ENCODE measurements at regions not wholly inside any gene's neighbourhood (a gene's known extent, or its start where the extent isn't known, plus 50 kb on each side); places are given as distances from the start of the nearest gene placed in this dataset.
"Not testable (repeated sequence)": the region's sequence is repeated elsewhere in the genome, so short reads cannot be mapped to it uniquely, and the experiment has no call there.

- DNase-seq = no peak
Measured at GRCh38 chr9:103427696-103428095, 432.6 kb downstream of the CYLC2 start.

DNA sequence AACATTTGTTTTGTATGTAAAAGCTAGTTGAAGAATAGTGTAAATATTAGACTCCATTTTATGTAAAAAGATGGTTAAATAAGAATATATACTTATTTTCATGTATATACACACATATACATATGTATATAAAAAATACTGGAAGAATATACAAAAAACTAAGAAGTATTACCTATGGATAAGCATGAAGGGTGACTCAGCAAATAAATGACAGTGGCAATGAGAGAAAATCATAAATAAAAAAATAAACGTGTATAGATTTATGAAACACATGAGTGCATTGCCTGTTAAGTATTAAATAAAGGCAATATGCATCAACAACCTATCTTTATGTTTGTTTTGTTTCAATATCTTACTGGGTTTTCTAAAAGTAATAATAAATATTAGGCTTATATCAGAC, 435.3 kb downstream of the CYLC2 start:
- no peak for DNase-seq

GRCh38 chr9:103431809-103432208, 436.7 kb downstream of the CYLC2 start:
- no peak for DNase-seq

DNA sequence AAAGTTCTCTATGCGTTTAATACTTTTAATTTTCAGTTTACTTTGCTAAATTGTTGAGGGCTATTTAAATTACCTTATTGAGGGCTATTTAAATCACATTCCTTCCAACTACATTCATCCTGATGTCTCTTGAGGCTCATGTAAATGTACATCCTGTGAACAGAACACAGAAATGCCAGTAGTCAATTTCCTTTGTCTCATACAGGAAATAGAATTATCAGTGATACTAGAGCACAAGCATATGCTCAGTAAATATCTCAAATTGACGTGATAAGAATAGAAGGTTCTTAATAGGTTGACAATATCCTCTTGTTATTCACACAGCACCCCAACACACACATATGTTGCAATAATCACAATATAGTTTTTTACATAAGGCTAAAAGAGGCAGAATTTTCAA, 449.0 kb downstream of the CYLC2 start:
- no peak for DNase-seq

DNA sequence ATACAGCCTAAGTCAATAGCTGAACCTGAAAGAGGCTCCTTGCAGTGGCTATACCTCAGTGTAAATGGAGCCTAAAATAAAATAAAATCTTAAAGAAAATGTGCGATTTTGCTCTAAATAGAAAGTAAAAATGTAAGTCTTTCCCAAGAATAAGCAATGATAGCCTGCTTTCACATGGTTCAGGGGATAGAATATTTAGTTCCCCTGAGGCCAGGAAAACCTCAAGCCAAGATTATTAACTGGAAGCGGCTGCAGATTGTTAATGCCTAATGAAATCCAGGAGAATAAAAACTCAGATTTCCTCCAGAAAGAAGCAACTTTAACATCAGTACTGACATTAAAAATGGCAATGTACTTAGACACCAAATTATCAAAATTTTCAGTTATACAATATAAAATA, 463.7 kb downstream of the CYLC2 start:
- DNase-seq = no peak

DNA sequence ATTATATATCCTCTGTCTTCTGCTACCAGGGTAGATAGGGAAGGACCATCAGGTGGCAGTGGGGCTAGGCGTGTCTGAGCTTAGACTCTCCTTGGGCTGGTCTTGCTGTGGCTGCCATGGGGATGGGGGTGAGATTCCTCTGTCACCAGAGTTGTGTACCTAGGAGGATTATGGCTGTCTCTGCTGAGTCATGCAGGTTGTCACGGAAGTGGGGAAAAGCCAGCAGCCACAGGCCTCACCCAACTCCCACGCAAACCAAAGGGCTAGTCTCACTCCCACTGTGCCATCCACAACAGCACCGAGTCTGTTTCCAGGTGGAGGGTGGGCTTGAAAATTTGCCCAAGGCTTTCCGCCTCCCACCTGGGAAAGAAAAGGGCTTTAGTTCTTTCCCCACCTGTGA, 476.1 kb downstream of the CYLC2 start:
- DNase-seq = no peak

DNA sequence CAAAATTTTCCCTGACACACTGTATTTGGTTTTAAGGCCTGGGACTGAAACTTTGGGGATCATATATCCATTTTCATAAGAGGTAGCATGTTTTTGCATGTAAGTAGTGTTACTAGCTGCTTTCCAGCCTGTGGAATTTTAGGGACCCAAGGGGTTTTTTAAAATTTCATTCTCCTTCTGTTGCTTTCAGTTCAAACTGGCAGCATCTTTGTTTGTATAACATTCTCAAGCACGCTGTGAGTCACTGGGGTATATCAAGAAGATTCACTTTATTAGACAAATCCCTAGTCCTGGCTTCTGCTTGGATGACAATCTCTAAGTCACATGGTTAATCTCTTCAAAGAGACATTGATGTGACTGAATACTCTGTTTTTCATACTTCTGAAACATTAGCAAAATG, 479.0 kb downstream of the CYLC2 start:
- no peak for DNase-seq

GRCh38 chr9:103483471-103484096, 488.5 kb downstream of the CYLC2 start:
- no peak for DNase-seq

- DNase-seq = no peak
Measured at GRCh38 chr9:103485138-103485537, 490.0 kb downstream of the CYLC2 start.

- no peak for DNase-seq
Measured at GRCh38 chr9:103514767-103515166, 519.6 kb downstream of the CYLC2 start.

- DNase-seq = no peak
Measured at GRCh38 chr9:103522409-103522808, 527.3 kb downstream of the CYLC2 start.

DNA sequence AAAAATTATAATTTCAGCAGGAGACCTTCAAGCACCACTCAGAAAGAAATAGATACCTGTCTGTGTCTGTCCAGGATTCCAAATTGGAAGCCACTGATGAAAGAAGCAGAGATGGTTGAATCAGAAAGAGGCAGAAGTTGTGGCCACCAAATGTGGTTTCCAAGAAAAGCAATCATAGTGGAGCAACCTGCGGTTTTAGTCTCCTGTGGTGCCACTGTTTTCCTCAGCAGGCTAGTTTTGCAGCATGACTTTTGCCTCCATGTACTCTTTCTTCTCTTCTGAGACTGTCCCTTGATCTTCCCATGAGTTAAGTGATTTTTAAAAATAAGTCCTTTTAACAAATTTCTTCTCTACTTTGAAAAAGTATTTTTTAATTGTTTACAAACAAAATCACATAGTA, 535.8 kb downstream of the CYLC2 start:
- DNase-seq = no peak

DNA sequence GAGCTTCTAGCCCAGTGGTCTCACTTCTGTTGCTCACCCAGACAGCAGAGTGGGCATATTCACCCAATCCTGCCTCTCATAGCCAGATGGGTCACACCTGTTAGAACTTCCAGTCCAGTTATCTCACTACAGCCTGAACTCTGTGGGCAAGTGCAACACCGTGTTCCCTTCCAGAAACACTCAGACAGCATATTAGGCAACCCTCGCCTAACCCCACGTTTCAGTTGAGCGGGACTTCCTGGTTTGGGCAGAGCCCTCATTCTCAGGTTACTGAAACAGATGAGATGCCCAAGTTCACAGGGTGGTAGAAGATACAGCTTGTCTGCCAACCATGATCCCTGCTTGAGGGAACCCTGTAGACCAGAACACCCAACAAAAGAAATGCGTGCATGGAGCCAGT, 538.2 kb downstream of the CYLC2 start:
- no peak for DNase-seq

DNA sequence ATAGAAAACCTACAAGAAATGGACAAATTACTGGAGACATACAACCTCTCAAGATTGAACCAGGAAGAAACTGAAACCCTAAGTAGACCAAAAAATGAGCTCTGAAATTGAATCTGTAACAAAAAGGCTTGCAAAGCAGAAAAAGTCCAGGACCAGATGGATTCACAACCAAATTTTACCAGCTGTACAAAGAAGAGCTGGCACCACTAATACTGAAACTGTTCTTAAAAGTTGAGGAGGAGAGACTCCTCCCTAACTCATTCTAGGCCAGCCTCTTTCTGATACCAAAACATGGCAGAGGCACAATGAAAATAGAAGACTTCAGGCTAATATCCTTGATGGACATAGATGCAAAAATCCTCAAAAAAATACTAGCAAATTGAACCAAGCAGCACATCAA, 542.3 kb downstream of the CYLC2 start:
- no peak for DNase-seq

DNA sequence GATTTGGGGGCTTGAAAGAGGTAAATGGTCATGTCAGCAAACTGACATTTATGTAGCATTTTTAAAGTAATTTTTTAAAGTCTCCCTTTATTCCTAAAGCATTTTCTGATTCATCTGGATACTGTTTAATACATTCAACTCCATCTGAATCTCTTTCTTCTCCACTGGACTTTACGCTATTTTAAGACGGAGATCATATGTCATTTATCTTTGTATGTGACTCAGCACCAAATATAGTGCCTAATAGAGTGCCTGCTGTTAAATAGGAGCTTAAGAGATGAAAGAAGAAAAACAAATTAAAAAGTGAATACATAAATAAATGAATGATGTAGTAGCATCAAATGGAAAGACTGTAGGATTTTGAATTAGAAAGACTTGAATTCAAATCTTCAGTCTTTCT, 548.8 kb upstream of the SMC2 start:
- no peak for DNase-seq

GRCh38 chr9:103552712-103553111, 541.4 kb upstream of the SMC2 start:
- no peak for DNase-seq

GRCh38 chr9:103574056-103574455, 520.1 kb upstream of the SMC2 start:
- no peak for DNase-seq

DNA sequence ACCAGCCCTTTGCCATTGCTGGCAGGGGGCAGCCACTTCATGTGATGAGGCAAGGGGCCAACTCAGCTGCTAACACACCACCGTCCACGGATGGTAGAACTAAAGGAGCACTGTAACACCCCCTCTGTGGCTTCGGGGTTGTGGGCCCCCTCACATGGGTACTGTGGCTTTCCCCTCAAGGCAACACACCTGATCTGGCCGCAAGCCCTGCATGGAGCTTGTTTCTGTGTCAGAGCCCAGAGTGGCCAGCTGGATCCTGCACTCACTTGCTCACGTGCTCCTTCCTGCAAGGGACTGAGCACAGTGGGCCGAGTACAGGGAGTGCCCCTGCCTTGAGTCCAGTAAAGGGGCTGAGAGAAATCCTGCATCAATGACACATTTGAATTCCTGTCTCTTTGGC, 507.4 kb upstream of the SMC2 start:
- DNase-seq = no peak

DNA sequence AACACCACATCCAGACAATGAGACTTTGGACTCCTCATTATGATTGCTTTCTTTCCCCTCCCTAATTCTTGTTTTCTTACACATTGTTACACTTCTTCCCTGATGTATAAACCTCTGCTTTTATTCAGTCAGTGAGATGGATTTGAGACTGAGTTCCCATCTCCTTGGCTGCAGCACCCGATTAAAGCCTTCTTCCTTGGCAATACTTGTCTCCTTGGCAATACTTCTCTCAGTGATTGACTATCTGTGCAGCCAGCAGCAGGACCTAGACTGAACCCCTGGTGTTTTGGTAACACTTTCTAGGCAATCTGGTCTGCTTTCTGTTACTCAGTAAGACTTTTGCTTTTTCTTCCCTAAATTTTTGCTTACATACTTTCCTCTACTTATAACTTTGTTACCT, 492.8 kb upstream of the SMC2 start:
- no peak for DNase-seq

DNA sequence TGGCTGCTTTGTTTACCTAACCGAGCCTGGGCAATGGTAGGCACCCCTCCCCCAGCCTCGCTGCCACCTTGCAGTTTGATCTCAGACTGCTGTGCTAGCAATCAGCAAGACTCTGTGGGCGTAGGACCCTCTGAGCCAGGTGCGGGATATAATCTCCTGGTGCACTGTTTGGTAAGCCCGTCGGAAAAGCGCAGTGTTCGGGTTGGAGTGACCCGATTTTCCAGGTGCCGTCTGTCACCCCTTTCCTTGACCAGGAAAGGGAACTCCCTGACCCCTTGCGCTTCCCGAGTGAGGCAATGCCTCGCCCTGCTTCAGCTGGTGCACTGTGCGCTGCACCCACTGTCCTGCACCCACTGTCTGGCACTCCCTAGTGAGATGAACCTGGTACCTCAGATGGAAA, 482.2 kb upstream of the SMC2 start:
- not testable (repeated sequence) for DNase-seq

GRCh38 chr9:103615994-103616393, 478.1 kb upstream of the SMC2 start:
- no peak for DNase-seq

DNA sequence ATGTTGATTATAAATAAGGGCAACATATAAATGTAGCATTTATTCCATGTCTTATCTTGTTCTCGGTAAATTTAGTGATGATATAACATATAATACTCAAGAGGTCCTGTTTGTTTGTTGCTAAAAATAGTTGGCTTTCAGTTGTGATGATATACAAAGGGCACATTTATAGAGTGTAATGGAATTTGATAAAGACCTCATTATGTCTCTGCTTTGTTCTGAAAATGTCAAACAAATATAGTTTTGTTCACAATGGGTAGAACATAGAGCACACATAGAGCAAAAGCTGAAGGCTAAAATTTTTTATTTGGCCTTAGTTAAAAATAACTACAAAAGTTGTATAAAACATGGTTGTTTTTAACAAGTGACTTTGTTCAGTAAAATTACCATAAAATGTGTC, 477.1 kb upstream of the SMC2 start:
- no peak for DNase-seq

DNA sequence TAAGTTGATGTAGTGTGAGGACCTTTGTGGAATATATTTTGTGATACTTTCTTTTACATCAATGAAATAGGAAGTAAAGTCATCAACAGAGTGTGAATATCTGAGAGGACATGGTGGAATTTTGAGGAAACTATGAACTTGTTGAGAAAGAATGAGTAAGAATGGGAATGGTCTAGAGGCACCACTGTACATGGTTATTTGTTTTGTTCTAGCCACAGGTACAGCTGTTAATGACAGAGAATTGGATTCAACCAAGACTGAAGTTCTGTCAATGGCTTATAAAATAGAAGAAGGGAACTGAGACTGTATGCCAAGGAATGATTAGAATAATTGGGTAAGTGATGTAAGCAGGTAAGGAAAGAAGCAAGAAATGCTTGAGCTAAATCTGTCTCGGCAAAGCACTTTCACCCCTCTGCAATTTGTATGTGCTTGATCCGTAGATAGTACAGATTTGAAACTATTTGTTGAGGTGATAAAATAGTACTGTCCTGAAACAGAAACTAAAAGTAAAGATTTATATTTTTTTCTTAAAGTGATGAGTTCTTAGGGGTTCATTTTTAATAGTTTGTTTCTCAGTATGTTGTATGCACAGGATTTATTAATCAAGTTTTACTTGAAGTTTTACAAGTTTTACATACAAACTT, 468.8 kb upstream of the SMC2 start:
- no peak for DNase-seq

DNA sequence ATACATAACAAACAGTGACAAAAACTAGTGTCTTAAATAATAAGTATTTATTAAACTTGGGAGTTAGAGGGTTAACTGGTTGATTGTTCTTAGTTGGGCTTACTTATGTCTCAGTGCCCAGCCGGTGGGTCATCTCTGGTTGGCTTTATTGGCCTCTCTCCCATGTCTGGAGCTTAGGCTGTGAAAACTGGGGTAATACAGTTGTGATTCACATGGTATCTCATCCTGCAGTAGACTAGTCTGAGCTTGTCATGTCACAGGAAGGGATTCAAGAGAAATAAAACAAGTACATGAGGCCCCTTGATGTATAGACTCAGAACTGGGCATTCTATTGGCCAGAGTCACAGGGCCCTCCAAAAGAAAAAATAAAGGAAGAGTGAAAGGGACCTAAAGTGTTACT, 466.4 kb upstream of the SMC2 start:
- no peak for DNase-seq

GRCh38 chr9:103649086-103649485, 445.0 kb upstream of the SMC2 start:
- DNase-seq = peak; percentile 81

Data from NCI-H1105 treated with DMSO at 0.1 percent for 48 hours (cell line).